ENCODE measurements at regions not wholly inside any gene's neighbourhood (a gene's known extent, or its start where the extent isn't known, plus 50 kb on each side); places are given as distances from the start of the nearest gene placed in this dataset.

- no peak for FAIRE-seq
Observed at GRCh38 chr10:28054228-28054860, 55.5 kb upstream of the ODAD2 start.

GRCh38 chr10:28049286-28049685 lies 50.4 kb upstream of the ODAD2 start:
- FAIRE-seq: no peak
